DMS53 treated with DMSO at 0.1 percent for 48 hours (cell line): ENCODE measurements at regions not wholly inside any gene's neighbourhood (a gene's known extent, or its start where the extent isn't known, plus 50 kb on each side); places are given as distances from the start of the nearest gene placed in this dataset.

Source experiments
- DNase-seq: peaks from one replicate; lab custom pipeline; 2025; ENCODE audit not compliant: unreplicated experiment; lab: John Stamatoyannopoulos, UW

DNA sequence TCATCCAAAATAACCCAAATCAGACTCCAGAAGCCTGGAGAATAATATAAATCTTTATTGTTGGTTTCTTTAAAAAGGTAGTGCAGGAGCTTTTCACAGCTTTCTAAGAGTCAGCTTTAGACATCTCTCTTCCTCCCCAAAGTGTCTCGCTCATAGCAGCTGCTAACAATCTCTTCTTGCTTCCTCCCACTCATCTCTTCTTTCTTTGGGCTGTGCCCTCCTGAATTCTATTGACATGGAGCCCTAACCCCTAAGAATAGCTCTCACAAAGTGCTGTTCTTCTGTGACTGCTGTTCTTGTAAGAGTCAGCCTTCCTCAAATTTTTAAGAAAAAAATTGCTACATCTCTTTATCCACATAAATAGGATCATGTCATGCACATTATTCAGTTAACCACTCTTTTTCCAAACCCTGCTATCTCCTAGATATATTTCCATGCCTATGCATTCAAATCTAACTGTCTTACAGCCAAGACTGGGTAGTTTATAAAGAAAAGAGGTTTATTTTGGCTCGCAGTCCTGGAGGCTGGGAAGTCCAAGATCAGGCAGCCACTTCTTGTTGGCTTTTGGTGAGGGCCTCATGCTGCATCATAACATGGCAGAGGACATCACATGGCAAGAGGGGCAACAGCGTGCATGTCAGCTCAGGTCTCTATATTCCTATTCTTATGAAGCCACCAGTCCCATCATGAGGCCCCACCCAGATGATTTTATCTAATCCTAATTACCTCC is 301.0 kb upstream of the POU3F1 start:
- DNase-seq, result no peak

DNA sequence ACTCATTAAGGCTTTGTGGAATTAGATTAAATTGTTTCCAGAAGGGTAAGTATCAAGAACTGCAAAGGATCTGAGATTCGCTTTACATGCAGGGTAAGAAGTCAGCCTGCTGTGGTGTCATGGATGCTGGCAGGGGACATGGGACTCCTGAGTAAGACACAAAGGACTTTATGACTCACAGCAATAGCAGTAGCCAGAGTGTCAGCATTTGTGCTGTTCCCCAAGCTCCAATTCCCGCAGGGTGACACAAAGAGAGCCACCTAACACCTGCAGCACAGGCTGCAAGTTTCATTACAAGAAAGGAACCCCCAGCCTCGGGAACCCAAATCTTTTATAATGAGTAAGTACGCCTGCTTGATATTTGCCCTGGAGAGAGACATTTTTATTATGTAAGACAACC is 298.1 kb upstream of the POU3F1 start:
- no peak for DNase-seq

DNA sequence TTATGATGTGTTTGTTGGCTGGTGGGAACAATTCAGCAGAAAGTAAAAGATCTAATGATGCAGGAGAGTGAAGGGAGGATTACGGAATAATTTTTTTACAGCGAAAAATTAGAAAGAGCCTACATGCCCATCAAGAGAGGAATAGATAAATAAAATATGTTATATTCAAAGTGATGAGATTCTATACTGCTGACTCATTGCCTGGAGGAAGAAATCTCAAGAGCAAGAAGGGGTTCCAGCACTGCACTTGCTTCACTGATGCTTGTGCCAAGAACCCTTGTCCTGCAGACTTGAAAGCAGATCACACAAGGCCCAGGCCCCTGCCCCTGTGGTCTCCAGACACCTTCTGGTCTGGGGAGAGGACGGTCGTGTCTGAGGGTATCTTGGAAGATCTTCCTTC is 295.1 kb upstream of the POU3F1 start:
- DNase-seq, result no peak

DNA sequence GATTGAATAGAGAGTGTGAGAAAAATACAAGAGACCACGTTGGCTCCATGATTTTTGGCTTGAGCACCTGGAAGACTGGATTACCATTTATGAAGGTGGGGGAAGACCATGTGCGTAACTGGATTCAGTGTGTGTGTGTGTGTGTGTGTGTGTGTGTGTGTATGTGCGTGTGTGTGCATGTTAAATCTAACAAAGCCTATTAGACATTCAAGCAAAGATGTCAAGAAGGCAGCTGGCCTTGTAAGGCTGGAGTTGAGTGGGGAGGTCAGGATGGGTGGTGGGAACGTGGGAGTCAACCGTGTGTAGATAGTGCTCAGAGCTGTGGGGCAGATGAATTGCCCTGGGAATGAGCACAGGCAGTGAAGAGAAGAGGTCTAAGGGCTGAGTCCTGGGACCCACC is 293.8 kb upstream of the POU3F1 start:
- no peak for DNase-seq

DNA sequence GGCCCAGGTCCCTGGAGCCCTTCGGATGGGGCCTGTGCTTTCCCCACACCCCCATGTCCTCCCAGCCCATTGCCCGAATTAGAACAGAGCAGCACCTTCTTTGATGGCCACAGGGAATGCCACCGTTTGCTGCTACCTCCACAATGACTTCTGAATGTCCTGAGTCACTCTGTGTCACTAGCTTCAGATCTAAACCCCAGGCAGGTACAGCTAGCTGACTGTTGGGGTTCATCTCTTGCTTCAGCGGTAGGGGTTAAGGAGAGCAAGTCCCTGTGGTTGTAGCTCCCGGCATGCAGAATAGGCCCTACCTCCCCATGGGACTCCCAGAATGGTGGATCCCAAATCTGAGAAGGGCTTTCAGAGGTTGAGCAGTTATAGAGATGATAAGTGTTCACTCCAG is 291.1 kb upstream of the POU3F1 start:
- no peak for DNase-seq

DNA sequence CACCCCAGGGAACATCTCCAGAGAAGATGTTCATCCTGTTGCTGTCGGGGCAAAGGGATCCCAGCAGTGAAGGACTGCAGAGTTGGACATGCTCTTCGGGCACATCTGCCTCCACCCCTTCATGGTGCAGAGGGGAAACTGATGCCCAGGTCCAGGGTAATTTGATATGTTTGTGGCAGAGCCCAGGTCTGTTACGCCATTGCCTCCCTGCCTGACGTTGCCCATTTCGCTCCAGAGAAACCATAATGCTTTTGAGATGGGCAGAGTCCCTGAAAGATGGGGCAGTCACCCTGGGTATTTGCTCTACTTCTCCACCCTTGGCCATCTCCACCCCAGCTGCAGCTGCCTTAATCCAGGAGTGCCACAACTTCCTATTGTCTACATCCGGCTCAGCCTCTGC is 290.4 kb upstream of the POU3F1 start:
- DNase-seq, result no peak

DNA sequence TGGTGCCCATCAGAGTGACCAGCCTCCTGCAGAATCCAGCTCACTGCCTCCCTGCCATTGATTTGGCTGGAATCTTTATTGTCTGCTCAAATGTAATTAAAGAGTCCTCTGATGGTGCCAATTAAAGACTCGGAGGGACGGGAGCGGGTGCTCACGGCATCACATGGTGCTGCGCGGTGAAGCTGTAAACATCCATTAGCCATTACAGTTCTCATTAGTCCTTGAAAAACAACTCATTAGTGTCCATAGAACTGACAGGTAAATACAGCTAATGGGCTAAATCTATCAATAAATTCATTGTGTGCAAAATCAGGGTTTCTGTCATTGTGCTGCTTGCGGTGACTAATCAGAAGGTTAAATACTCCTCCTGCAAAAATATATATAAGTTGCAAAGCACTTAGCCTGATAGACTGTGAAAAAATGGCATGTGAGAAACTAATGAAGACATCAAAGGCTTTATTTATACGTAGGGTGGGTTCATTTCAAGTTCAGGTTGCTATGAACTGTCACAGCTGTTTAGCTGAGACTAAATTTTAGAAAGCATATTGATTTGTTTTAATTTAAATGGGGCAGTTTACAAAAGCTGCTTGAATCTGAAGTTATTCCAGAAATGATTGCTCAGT is 289.8 kb upstream of the POU3F1 start:
- DNase-seq, result no peak

DNA sequence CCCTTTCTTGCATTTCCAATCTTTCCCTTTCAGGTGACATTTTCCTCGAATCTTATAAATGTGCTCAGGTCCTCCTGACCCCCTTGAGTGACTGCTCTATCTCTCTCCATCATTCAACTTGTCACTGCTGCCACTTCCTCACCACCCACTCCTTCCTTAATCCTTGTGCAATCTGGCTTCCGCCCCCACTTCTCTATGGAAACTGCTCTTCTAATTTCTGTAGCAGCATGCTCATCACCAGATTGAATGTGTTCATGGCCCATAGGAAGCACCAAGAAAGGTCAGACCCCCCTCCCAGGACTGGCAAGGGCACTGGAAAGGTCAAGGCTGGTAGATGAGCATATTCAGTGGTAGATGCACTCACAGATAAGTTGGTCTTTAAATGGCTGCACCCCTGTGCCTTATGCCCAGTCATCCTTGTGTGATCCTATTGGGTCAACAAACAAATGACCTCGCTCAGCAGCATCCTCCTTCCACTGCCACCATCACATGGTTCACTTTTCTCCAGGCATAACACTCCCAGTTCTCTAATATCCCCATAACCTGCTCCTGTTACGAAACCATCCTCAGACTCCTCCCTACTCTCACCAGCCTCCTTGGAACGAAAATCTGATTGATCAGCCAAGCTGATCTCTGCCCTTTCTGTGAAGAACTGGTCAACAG is 288.5 kb upstream of the POU3F1 start:
- no peak for DNase-seq

DNA sequence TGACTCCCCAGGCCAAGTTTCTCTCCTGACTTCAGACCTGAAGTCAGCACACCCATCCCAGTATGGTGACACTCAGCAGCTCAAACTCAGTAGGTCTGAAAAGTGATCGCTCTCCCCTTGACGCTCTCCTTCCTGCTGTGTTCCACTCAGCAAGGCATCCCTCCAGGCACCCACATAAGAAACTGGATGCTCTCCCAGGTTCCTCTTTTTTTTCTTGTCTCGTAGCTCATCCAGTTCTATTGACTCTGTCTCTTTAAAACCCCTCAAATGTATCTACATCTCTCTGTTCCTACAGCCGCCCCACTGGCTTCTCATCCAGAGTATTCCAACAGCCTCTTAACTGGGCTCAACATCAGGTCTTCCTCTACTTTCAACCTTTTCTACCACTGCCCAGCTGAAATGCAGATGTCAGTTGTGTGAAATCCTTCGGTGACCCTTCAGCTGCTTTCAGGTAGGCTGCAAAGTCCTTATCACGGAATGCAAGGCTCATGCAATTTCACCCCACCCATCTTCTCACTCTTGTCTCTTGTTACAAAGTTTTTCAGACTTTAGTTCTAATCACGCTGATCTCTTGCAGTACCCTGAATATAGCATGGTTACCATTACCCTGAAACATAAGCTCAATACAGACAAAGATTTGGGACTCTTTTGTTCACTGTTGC is 286.2 kb upstream of the POU3F1 start:
- no peak for DNase-seq

DNA sequence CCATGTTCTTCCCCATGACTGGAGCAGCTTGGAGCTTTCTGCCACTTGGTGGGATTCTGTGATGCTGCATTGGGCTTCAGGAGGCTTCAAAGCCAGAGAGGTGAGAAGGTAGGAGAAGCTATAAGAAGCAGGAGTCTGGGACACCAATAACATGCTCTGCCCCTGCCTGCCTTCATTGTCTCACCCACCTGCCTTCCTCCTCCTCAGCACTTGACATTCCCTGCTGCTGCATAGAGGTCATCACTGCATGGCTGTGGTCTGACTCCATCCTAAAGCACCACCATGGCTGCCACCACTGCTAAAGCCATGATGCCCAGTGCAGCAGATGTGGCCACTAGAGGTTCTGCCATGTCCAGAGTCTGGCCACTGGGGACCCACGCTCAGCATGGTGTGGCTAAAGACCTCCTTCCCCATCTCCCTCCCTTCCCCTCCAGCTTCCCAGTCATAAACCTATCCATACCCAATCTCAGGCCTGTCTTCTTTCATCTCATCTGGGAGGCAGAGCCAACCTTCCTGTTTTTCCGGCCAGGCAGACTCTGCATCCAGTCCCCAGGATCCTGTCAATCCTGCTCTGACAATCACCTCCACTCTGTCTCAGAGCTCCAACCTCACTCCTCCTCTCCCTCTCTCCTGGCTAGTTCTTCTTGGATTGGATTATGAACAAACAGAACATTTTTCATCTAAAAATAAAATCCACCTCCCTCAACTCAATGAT is 285.1 kb upstream of the POU3F1 start:
- DNase-seq, result no peak

DNA sequence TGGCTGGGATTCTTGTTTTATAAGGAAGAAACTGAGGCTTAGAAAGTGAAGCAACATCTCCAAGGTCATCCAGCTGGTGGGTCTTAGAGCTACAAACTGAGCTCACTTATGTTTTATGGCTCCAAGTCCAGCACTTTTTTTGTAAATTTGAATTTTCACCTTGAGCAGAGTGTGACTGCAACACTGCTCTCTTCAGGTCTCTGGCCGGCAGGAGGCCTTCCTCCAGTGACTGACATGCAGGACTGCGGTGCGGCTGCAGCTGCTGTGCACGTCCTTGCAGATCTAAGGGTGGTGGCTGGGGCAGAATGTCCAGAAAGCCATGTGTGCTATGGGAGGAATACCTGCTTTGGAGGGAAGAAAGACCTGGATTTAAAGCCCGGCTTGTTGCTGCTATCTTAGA is 284.2 kb upstream of the POU3F1 start:
- no peak for DNase-seq

DNA sequence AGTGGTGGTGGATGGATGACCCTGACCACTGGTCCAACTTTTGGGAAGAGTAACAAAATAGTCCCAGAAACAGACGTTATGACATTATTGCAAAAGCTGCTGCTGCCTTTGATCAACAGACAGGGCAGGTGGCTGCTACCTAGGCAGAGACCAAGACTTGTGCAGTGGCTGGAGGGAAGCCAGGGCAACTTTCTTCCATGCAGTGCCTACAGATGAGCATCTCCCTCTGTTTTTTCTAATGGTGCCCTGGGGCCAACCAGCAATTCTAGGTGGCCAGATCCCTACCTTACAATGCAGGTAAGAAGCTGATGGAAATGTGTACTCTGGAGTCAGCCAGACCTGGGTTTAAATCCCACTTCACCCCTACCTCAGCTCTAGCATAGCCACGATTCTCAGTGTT is 283.1 kb upstream of the POU3F1 start:
- no peak for DNase-seq

DNA sequence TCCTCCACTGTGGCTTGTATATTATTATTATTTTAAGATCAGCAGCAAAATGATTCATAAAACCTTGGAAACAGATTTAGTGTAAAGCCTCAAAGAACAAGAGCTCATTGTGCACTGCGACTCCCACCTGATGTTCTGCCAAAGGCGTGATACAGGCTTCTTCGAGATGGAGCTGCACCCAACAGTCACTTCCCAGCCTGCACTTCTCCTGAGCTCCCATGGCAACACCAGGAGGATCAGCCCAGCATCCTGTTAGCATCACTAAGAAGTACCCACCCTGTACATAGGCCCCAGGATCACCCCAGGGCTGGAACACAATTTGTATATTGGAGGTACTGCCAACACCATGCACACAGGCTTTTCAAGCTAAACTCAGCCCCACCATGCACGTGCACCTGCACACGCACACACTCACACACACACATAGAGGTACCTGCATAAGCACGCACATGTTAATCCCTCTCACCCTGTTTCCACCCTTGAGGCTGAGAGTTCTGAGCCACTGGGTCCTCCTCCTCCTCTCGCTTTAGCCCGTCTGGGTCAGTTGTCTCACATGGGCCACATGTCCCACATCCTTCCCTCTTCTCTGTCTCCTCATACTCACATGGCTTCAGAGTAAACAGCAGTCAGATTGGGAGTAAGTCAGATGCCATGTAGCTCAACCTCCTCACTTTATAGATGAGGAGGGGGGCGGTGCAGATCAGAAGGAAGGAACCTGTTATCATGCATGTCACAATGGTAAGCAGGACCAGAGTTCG is 281.9 kb upstream of the POU3F1 start:
- no peak for DNase-seq

DNA sequence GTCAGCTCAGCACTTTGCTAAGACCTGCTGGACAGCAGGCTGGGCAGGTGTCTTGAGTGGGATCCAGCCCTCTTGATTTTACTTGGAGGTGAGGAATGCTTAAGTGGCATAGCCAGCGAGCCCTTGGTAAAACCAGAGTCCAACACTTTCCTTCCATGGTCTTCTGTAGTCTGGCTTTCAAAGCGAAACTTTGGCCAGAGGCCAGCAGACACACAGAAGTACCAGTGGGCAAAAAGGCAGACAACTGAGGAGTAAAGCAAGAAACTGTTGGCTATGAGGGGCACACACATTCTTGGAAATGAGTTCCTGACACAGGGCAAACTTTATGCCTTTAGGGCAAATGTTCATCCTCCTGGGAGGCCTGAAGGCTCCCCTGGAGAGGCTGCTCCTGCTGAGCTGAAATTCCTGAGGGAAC is 281.0 kb upstream of the POU3F1 start:
- DNase-seq, result no peak

DNA sequence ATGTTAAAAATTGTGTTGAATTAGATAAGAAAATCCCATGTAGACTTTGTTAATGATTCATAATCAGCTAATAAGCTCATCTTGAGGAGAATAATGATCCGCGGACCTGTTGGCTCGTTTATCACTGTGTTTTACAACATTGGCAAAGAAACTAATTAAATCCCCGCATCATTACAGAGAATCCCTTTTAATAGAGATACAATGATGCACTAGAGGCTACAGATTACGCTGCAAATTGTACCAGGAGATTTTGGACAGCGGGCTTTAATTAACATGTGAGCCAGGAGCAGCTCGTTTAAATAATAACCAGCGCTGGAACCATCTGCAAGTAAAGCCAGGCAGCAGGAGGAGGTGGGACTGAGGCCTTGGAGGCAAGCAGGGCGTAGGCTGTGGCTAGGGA is 280.3 kb upstream of the POU3F1 start:
- no peak for DNase-seq

DNA sequence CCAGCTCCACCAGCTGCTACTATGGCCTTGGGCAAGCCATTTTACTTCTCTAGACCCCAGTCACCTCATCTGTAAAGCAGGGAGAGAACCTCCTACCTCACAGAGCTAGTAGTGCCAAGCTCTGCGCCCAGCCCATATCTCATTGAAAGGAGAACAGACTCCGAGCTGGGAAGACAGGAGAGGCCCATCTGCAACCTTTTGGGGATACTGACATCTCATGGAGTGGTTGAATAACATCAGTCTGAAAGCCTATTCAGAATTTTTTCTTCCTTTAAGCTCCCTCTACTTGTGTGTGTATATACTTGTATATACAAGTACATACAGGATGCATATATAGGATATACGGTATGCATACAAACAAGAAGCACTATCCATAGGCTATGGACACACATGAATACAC is 279.5 kb upstream of the POU3F1 start:
- DNase-seq, result no peak

DNA sequence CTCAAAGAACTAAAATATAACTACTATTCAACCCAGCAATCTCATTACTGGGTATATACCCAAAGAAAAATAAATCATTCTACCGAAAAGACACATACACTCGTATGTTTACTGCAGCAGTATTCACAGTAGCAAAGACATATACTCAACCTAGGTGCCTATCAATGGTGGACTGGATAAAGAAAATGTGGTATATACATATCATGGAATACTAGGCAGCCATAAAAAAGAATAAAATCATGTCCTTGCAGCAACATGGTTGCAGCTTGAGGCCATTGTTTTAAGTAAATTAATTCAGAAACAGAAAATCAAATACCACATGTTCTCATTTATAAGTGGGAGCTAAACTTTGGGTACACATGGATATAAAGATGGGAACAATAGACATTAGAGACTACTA is 266.2 kb upstream of the POU3F1 start:
- DNase-seq, result no peak

DNA sequence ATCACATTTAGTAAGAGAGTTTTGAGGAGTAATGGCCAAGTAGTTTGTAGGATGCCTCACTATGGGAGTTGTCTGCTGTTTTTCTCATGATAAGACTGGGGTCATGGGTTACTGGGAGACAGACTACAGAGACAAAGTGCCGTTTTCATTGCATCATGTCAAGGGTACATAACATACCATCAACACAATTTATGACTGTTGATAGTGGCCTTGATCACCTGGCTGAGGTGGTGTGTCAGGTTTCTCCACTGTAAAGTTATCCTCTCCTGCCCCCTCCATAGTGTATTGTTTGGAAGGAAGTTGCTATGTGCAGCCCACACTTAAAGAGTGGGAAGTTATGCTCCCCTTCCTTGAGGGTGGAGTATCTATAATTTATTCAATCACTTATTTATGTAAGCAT is 263.5 kb upstream of the POU3F1 start:
- DNase-seq, result no peak

DNA sequence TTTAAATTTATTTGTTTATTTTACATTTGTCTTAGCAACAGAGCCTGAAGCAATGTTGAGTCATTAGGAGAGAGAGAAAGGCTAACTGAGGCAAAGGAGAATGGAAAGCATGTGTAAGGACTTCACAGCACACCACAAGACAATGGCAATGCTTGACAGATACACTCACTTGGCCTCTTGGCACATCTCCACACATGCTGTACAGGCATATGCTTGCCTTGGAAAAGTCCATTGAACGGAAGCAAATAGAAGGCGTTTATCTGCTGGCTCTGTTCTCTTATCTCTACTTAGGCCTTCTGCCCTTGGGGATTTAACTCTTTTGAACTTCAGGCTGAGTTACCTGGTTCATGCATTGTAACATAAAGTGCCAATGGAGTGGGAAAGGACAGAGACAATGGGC is 262.2 kb upstream of the POU3F1 start:
- no peak for DNase-seq

DNA sequence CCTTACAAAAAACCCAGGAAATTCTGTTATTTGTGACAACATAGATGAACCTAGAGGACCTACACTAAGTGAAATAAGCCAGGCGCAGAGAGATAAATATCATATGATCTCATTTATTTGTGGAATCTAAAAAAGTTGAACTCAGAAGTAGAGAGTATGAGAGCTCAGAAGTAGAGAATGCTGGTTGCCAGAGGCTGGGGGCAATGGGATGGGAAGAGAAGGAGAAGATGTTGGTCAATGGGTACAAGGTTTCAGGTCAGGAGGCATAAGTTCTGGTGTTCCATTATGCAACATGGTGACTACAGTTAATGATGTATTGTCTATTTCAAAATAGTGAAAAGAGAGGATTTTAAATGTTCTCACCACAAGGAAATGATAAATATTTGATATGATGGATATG is 259.1 kb upstream of the POU3F1 start:
- DNase-seq, result no peak

DNA sequence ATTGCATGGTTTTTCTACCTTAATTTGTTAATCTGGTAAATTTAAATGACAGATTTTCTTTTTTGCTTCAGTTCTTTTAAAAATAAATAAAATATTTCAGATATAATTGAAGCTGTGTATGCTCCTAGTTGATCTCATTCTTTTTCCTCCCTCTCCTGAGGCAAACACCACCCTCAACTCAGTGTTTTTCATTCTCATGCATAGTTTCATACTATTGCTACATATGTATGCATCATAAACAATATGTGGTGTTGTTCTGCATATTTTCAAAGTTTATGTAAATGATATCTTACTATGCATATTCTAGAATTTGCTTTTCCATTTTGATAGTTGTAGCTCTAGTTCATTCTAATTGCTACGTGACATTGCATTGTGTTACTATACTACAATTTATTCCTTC is 257.2 kb upstream of the POU3F1 start:
- DNase-seq, result no peak
